H1 (cell line): ENCODE measurements at regions not wholly inside any gene's neighbourhood (a gene's known extent, or its start where the extent isn't known, plus 50 kb on each side); places are given as distances from the start of the nearest gene placed in this dataset.

Experiments
- CEBPB ChIP-seq: IDR thresholded peaks from 2 replicates; pipeline ENCODE4 v1.6.1; 2012; ENCODE audit warnings: low read depth, low read length
- CHD2 ChIP-seq: IDR thresholded peaks from 2 replicates; pipeline ENCODE4 v1.6.1; 2012; ENCODE audit warnings: low read length, improper control_type of control experiment
- EZH2 ChIP-seq: fragments of 200-600 bp; sonication (generic); IDR thresholded peaks from 2 replicates; pipeline ENCODE4 v1.7.1; 2012; ENCODE audit warnings: low read depth, mild to moderate bottlenecking, moderate library complexity, low read length, inconsistent platforms; ENCODE audit not compliant: severe bottlenecking
- NRF1 ChIP-seq: IDR thresholded peaks from 2 replicates; pipeline ENCODE4 v1.6.1; 2011; ENCODE audit warnings: mild to moderate bottlenecking, low read depth, low read length, improper control_type of control experiment
- POLR2A ChIP-seq, 2 experiments: IDR thresholded peaks; 1 replicate in 1 of 2; 2 replicates in 1 of 2; pipeline ENCODE4 v1.6.1; 2011; ENCODE audit warnings: low read depth in 2 of 2, low read length in 2 of 2, mild to moderate bottlenecking in 2 of 2; ENCODE audit errors: control extremely low read depth in 1 of 2
- POLR2AphosphoS5 ChIP-seq: IDR thresholded peaks from 2 replicates; pipeline ENCODE4 v1.6.1; 2011; ENCODE audit warnings: low read depth, low read length
- RFX5 ChIP-seq: IDR thresholded peaks from 2 replicates; pipeline ENCODE4 v1.6.1; 2011; ENCODE audit warnings: low read depth, low read length, improper control_type of control experiment, borderline replicate concordance
- SIX5 ChIP-seq: IDR thresholded peaks from 2 replicates; pipeline ENCODE4 v1.6.1; 2011; ENCODE audit warnings: mild to moderate bottlenecking, low read depth, low read length
- SP2 ChIP-seq: IDR thresholded peaks from 2 replicates; pipeline ENCODE4 v1.6.1; 2012; ENCODE audit warnings: mild to moderate bottlenecking, low read length, inconsistent platforms
- SP4 ChIP-seq: IDR thresholded peaks from 2 replicates; pipeline ENCODE4 v1.6.1; 2012; ENCODE audit warnings: low read length, inconsistent platforms
- YY1 ChIP-seq: IDR thresholded peaks from 2 replicates; pipeline ENCODE4 v1.6.1; 2011; ENCODE audit warnings: low read depth, mild to moderate bottlenecking, low read length
- TF ChIP-seq, protein P1 (sequence below), 3 experiments: IDR thresholded peaks; 1 replicate in 2 of 3; 2 replicates in 1 of 3; pipeline versions ENCODE4 v1.5.1 to v1.6.1; 2011; ENCODE audit warnings: low read length in 3 of 3, mild to moderate bottlenecking in 3 of 3, inconsistent platforms in 2 of 3, low read depth in 1 of 3, moderate library complexity in 1 of 3; ENCODE audit not compliant: insufficient read depth in 1 of 3; ENCODE audit errors: control extremely low read depth in 1 of 3
- TF ChIP-seq, protein P2 (sequence below): IDR thresholded peaks from 2 replicates; pipeline ENCODE4 v1.6.1; 2012; ENCODE audit warnings: low read length, inconsistent platforms
- TF ChIP-seq, protein P3 (sequence below): IDR thresholded peaks from 2 replicates; pipeline ENCODE4 v1.6.1; 2011; ENCODE audit warnings: low read depth, mild to moderate bottlenecking, low read length; ENCODE audit not compliant: insufficient read depth

DNA sequence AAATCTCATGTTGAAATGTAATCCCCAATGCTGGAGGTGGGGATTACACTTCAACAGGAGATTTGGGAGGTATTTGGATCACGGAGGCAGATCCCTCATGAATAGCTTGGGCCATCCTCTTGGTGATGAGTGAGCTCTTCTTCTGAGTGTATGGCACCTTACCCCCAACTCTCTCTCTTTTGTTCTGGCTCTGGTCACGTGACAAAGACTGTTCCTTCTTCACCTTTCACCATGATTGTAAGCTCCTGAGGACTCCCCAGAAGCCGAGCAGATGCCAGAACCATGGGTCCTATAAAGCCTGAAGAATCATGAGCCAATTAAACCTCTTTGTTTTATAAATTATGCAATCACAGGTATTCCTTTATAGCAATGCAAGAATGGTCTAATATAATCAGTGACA lies 684.2 kb downstream of the LIG4 start:
- TF ChIP-seq SIX5 (no peak), POLR2A (IDR thresholded peaks at IDR 0.05; ENCODE audit: control extremely low read depth in 1 of 2, low read depth in 2 of 2, low read length in 2 of 2) (no peak), CEBPB (no peak), EZH2 (no peak), YY1 (no peak), SP2 (no peak), POLR2AphosphoS5 (no peak), CHD2 (no peak), NRF1 (no peak), SP4 (no peak), RFX5 (no peak)
- TF ChIP-seq, protein P1, sequence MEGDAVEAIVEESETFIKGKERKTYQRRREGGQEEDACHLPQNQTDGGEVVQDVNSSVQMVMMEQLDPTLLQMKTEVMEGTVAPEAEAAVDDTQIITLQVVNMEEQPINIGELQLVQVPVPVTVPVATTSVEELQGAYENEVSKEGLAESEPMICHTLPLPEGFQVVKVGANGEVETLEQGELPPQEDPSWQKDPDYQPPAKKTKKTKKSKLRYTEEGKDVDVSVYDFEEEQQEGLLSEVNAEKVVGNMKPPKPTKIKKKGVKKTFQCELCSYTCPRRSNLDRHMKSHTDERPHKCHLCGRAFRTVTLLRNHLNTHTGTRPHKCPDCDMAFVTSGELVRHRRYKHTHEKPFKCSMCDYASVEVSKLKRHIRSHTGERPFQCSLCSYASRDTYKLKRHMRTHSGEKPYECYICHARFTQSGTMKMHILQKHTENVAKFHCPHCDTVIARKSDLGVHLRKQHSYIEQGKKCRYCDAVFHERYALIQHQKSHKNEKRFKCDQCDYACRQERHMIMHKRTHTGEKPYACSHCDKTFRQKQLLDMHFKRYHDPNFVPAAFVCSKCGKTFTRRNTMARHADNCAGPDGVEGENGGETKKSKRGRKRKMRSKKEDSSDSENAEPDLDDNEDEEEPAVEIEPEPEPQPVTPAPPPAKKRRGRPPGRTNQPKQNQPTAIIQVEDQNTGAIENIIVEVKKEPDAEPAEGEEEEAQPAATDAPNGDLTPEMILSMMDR (IDR thresholded peaks at IDR 0.05; ENCODE audit: control extremely low read depth in 1 of 3, insufficient read depth in 1 of 3, low read depth in 1 of 3, low read length in 3 of 3), result no peak
- TF ChIP-seq, protein P2, sequence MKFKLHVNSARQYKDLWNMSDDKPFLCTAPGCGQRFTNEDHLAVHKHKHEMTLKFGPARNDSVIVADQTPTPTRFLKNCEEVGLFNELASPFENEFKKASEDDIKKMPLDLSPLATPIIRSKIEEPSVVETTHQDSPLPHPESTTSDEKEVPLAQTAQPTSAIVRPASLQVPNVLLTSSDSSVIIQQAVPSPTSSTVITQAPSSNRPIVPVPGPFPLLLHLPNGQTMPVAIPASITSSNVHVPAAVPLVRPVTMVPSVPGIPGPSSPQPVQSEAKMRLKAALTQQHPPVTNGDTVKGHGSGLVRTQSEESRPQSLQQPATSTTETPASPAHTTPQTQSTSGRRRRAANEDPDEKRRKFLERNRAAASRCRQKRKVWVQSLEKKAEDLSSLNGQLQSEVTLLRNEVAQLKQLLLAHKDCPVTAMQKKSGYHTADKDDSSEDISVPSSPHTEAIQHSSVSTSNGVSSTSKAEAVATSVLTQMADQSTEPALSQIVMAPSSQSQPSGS, result no peak
- TF ChIP-seq, protein P3, sequence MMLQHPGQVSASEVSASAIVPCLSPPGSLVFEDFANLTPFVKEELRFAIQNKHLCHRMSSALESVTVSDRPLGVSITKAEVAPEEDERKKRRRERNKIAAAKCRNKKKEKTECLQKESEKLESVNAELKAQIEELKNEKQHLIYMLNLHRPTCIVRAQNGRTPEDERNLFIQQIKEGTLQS, result no peak
